ENCODE measurements at regions not wholly inside any gene's neighbourhood (a gene's known extent, or its start where the extent isn't known, plus 50 kb on each side); places are given as distances from the start of the nearest gene placed in this dataset.

DNA sequence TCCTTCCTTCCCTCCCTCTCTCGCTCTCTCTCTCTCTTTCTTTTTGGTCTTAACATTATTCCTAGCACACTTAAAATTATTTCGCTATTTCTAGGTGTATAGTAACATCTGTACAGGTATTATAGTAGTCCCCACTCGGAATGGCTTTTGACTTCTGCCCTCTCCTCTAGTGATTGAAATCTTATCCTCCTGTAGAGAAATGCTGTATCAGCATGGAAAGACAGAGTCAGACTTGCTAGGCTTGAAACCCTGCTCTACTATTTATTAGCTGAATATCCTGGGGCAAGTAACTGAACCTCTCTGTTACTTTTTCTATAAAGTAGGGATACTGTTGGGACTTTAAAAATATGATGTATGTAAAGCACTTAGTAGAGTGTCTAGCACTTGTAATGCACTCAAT, 681.9 kb upstream of the C9orf72 start:
- Histone ChIP-seq H3K27ac (ENCODE audit: insufficient read depth, low read depth, low read length) (no peak overlapping the region), H4K20me1 (replicated peaks; ENCODE audit: control insufficient read depth, extremely low read depth, insufficient read depth, low read length) (no peaks in the 10 kb centered on the region), H3K4me2 (ENCODE audit: insufficient read depth, low read length) (no peak overlapping the region), H3K4me3 (replicated peaks in 1 of 3; ENCODE audit: insufficient read depth in 1 of 3, low read depth in 1 of 3, low read length in 3 of 3) (no peak overlapping the region), H3K4me1 (ENCODE audit: control insufficient read depth, extremely low read depth, insufficient read depth, low read length) (no peaks in the 10 kb centered on the region), H3K27me3 (ENCODE audit: control insufficient read depth in 2 of 2, insufficient read depth in 2 of 2, low read length in 2 of 2) (no peaks in the 10 kb centered on the region), H3K9me1 (replicated peaks; ENCODE audit: control insufficient read depth, extremely low read depth, insufficient read depth, low read length) (no peaks in the 10 kb centered on the region), H3K36me3 (ENCODE audit: control insufficient read depth in 2 of 2, extremely low read depth in 1 of 2, insufficient read depth in 2 of 2, low read length in 2 of 2) (no peaks in the 10 kb centered on the region), H3K9ac (replicated peaks; ENCODE audit: extremely low read depth, insufficient read depth, low read length) (no peak overlapping the region), H3K9me3 (replicated peaks; ENCODE audit: control insufficient read depth, insufficient read depth, low read length) (no peaks in the 10 kb centered on the region), H3K79me2 (ENCODE audit: control insufficient read depth, insufficient read depth, low read length) (no peaks in the 10 kb centered on the region), H2AFZ (ENCODE audit: low read depth, low read length) (no peak overlapping the region)
- ChIA-PET POLR2A (no interaction called here), CTCF (no interaction called here)
- DNase-seq (ENCODE audit: low read depth, low spot score) (no peak), FAIRE-seq (no peak)
- dilution Hi-C loops (cut with MboI; ENCODE audit: extremely low pct_ligation_motif_present, low sequenced_read_pairs) (no loop called here), intact Hi-C loops (cut with micrococcal nuclease) (no loop called here)
- no TSS peak for BruUV-seq (replicated peaks)
- TF ChIP-seq MYC (IDR thresholded peaks at IDR 0.05; ENCODE audit: low read depth, low read length) = no peak
- no peak for TF ChIP-seq FOS (IDR thresholded peaks at IDR 0.05; ENCODE audit: borderline replicate concordance, insufficient read depth, low read length)
- TF ChIP-seq POLR2A (IDR thresholded peaks at IDR 0.05; ENCODE audit: low read depth, low read length) = no peak
- no peak for TF ChIP-seq GATA2 (IDR thresholded peaks at IDR 0.05; ENCODE audit: insufficient read depth, insufficient read length, low read depth, low read length)
- no peak for TF ChIP-seq JUN (IDR thresholded peaks at IDR 0.05; ENCODE audit: borderline replicate concordance, insufficient read depth, insufficient read length, low read depth)
- TF ChIP-seq CTCF (IDR thresholded peaks at IDR 0.05; ENCODE audit: extremely low read depth in 1 of 2, insufficient read depth in 1 of 2, low read depth in 1 of 2, low read length in 2 of 2) = no peak
- TF ChIP-seq, protein P1, sequence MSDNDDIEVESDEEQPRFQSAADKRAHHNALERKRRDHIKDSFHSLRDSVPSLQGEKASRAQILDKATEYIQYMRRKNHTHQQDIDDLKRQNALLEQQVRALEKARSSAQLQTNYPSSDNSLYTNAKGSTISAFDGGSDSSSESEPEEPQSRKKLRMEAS (IDR thresholded peaks at IDR 0.05; ENCODE audit: insufficient read depth, insufficient read length) = no peak

DNA sequence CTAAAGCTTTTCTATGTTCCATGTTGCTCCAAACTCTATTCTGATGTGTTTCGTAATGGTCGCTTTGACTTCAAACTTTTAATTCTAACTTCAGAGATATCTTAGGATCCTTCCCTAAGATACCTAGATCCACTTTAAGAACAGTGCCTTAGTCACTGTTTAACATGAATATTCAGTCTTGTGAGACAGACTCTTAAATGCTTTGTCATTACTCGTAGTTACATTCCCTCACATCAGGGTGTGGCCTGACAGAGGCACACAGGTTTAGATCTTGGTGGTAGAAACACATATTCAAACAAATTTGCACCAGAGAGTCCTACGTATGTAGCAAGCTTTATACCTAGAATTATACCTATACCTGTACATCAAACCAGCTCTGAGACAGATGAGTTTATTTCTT, 687.0 kb upstream of the C9orf72 start:
- FAIRE-seq = no peak

More for the DNA sequence above, 687.0 kb upstream of the C9orf72 start:
- no peaks in the 10 kb centered on the region for H3K79me2 ChIP-seq (ENCODE audit: control insufficient read depth, insufficient read depth, low read length)
- H3K9me1 ChIP-seq (replicated peaks; ENCODE audit: control insufficient read depth, extremely low read depth, insufficient read depth, low read length) = no peaks in the 10 kb centered on the region
- POLR2A ChIA-PET = no interaction called here
- H3K9ac ChIP-seq (replicated peaks; ENCODE audit: extremely low read depth, insufficient read depth, low read length) = no peak overlapping the region
- BruUV-seq (replicated peaks) = no TSS peak
- H3K4me1 ChIP-seq (ENCODE audit: control insufficient read depth, extremely low read depth, insufficient read depth, low read length) = no peaks in the 10 kb centered on the region
- no peak overlapping the region for H2AFZ ChIP-seq (ENCODE audit: low read depth, low read length)
- dilution Hi-C loops (cut with MboI; ENCODE audit: extremely low pct_ligation_motif_present, low sequenced_read_pairs) = no loop called here
- H3K4me3 ChIP-seq (replicated peaks in 1 of 3; ENCODE audit: insufficient read depth in 1 of 3, low read depth in 1 of 3, low read length in 3 of 3) = no peak overlapping the region
- H3K27me3 ChIP-seq (ENCODE audit: control insufficient read depth in 2 of 2, insufficient read depth in 2 of 2, low read length in 2 of 2) = no peaks in the 10 kb centered on the region
- DNase-seq (ENCODE audit: low read depth, low spot score) = no peak
- no peaks in the 10 kb centered on the region for H3K9me3 ChIP-seq (replicated peaks; ENCODE audit: control insufficient read depth, insufficient read depth, low read length)
- H4K20me1 ChIP-seq (replicated peaks; ENCODE audit: control insufficient read depth, extremely low read depth, insufficient read depth, low read length) = no peaks in the 10 kb centered on the region
- intact Hi-C loops (cut with micrococcal nuclease) = no loop called here
- no peak overlapping the region for H3K4me2 ChIP-seq (ENCODE audit: insufficient read depth, low read length)
- CTCF ChIA-PET = no interaction called here
- TF ChIP-seq GATA2 (IDR thresholded peaks at IDR 0.05; ENCODE audit: insufficient read depth, insufficient read length, low read depth, low read length) (no peak), MYC (IDR thresholded peaks at IDR 0.05; ENCODE audit: low read depth, low read length) (no peak), CTCF (IDR thresholded peaks at IDR 0.05; ENCODE audit: extremely low read depth in 1 of 2, insufficient read depth in 1 of 2, low read depth in 1 of 2, low read length in 2 of 2) (no peak), JUN (IDR thresholded peaks at IDR 0.05; ENCODE audit: borderline replicate concordance, insufficient read depth, insufficient read length, low read depth) (no peak), POLR2A (IDR thresholded peaks at IDR 0.05; ENCODE audit: low read depth, low read length) (no peak), EZH2 (IDR thresholded peaks at IDR 0.05; ENCODE audit: borderline replicate concordance, low read depth, low read length, severe bottlenecking) (no peak), POLR2AphosphoS5 (IDR thresholded peaks at IDR 0.05; ENCODE audit: insufficient read depth, low read depth, low read length) (no peak), FOS (IDR thresholded peaks at IDR 0.05; ENCODE audit: borderline replicate concordance, insufficient read depth, low read length) (no peak)
- TF ChIP-seq, protein P1 (IDR thresholded peaks at IDR 0.05; ENCODE audit: insufficient read depth, insufficient read length) = no peak
- H3K36me3 ChIP-seq (ENCODE audit: control insufficient read depth in 2 of 2, extremely low read depth in 1 of 2, insufficient read depth in 2 of 2, low read length in 2 of 2) = no peaks in the 10 kb centered on the region
- no peak overlapping the region for H3K27ac ChIP-seq (ENCODE audit: insufficient read depth, low read depth, low read length)
